ENCODE measurements at regions not wholly inside any gene's neighbourhood (a gene's known extent, or its start where the extent isn't known, plus 50 kb on each side); places are given as distances from the start of the nearest gene placed in this dataset.

DNA sequence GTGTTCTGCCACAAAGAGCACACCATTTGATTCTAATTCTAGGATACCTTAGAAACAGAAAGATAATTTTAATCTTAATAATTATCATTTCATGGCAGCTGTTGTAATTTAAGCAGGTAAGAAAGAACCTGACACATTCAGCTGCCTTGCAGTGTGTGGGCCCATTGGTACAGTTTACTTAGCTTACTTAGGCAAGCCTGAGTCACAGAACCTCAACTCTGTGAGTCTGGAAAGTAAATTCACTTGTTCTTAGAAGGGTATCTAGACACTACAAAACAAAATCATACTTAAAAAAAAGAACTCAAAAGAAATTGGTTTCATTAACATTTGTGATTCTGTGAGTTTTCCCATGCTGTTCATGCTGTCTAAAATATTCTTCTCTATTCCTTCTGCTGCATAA is 956.3 kb upstream of the SLC39A10 start:
- H3K4me3 Mint-ChIP-seq (ENCODE audit: unreplicated experiment), result no peak overlapping the region
- H3K4me1 Mint-ChIP-seq (ENCODE audit: unreplicated experiment), result no peaks in the 10 kb centered on the region
- no peaks in the 10 kb centered on the region for H3K36me3 Mint-ChIP-seq (ENCODE audit: unreplicated experiment)
- no peaks in the 10 kb centered on the region for H3K9me3 Mint-ChIP-seq (ENCODE audit: unreplicated experiment)
- no peak overlapping the region for H3K27ac Mint-ChIP-seq (ENCODE audit: unreplicated experiment)
- DNase-seq (ENCODE audit: extremely low spot score, unreplicated experiment), result no peak
- no peak for TF ChIP-seq CTCF (IDR thresholded peaks at IDR 0.05)
- H3K27me3 Mint-ChIP-seq (ENCODE audit: unreplicated experiment), result peaks cover 5% of the 10 kb centered on the region

- TF ChIP-seq CTCF (IDR thresholded peaks at IDR 0.05), result no peak
- H3K36me3 Mint-ChIP-seq (ENCODE audit: unreplicated experiment), result no peaks in the 10 kb centered on the region
Measured at GRCh38 chr2:194700116-194700515, 956.9 kb upstream of the SLC39A10 start.

DNA sequence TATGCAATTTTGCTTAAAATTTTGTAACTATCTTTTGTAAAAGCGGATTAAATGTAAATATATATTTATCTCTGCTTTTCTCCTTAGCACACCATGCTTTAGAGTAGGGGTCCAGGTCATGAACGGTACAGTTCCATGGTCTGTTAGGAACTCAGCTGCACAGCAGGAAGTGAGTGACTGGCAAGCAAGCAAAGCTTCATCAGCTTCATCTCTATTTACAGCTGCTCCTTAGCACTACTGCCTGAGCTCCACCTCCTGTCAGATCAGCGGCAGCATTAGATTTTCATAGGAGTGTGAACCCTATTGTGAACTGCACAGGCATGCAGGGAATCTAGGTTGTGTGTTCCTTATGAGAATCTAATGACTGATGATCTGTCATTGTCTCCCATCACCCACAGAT is 959.0 kb upstream of the SLC39A10 start:
- Mint-ChIP-seq H3K27ac (ENCODE audit: unreplicated experiment) (no peak overlapping the region), H3K36me3 (ENCODE audit: unreplicated experiment) (no peaks in the 10 kb centered on the region), H3K4me1 (ENCODE audit: unreplicated experiment) (no peaks in the 10 kb centered on the region), H3K27me3 (ENCODE audit: unreplicated experiment) (peaks cover 2% of the 10 kb centered on the region), H3K4me3 (ENCODE audit: unreplicated experiment) (no peak overlapping the region), H3K9me3 (ENCODE audit: unreplicated experiment) (peaks cover 4% of the 10 kb centered on the region)
- no peak for TF ChIP-seq CTCF (IDR thresholded peaks at IDR 0.05)
- DNase-seq (ENCODE audit: extremely low spot score, unreplicated experiment), result no peak

More at GRCh38 chr2:194700116-194700515, 956.9 kb upstream of the SLC39A10 start:
- no peaks in the 10 kb centered on the region for H3K9me3 Mint-ChIP-seq (ENCODE audit: unreplicated experiment)
- H3K4me3 Mint-ChIP-seq (ENCODE audit: unreplicated experiment), result no peak overlapping the region
- no peak for DNase-seq (ENCODE audit: extremely low spot score, unreplicated experiment)
- peaks cover 2% of the 10 kb centered on the region for H3K27me3 Mint-ChIP-seq (ENCODE audit: unreplicated experiment)
- no peaks in the 10 kb centered on the region for H3K4me1 Mint-ChIP-seq (ENCODE audit: unreplicated experiment)
- no peak overlapping the region for H3K27ac Mint-ChIP-seq (ENCODE audit: unreplicated experiment)

GRCh38 chr2:194697439-194697838 is 959.6 kb upstream of the SLC39A10 start:
- TF ChIP-seq CTCF (IDR thresholded peaks at IDR 0.05), result no peak
- no peak for DNase-seq (ENCODE audit: extremely low spot score, unreplicated experiment)
- Mint-ChIP-seq H3K4me3 (ENCODE audit: unreplicated experiment) (no peak overlapping the region), H3K4me1 (ENCODE audit: unreplicated experiment) (no peaks in the 10 kb centered on the region), H3K9me3 (ENCODE audit: unreplicated experiment) (peaks cover 5% of the 10 kb centered on the region), H3K27ac (ENCODE audit: unreplicated experiment) (no peak overlapping the region), H3K27me3 (ENCODE audit: unreplicated experiment) (peaks cover 2% of the 10 kb centered on the region), H3K36me3 (ENCODE audit: unreplicated experiment) (no peaks in the 10 kb centered on the region)

DNA sequence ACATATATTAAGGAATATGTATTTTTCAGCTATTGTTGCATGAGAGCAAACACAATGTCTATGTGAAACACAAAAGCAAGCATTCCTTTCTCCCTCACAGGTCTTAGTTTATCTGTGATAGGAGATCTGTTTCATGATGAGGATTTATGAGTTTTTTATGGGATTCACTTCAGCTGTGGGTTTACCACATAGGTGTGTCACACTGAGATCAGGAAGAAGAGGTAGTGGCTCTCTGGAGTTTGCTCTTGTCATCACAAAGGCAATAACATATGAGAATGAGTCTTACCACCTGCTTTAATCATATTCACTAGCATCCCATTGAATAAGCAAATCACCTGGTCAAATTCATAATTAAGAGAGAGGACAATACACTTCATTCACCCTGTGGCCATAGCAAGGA is 960.3 kb upstream of the SLC39A10 start:
- DNase-seq (ENCODE audit: extremely low spot score, unreplicated experiment), result no peak
- no peak overlapping the region for H3K4me3 Mint-ChIP-seq (ENCODE audit: unreplicated experiment)
- H3K9me3 Mint-ChIP-seq (ENCODE audit: unreplicated experiment), result peaks cover 5% of the 10 kb centered on the region
- H3K4me1 Mint-ChIP-seq (ENCODE audit: unreplicated experiment), result no peaks in the 10 kb centered on the region
- H3K27me3 Mint-ChIP-seq (ENCODE audit: unreplicated experiment), result peaks cover 2% of the 10 kb centered on the region
- no peak for TF ChIP-seq CTCF (IDR thresholded peaks at IDR 0.05)
- H3K36me3 Mint-ChIP-seq (ENCODE audit: unreplicated experiment), result no peaks in the 10 kb centered on the region
- no peak overlapping the region for H3K27ac Mint-ChIP-seq (ENCODE audit: unreplicated experiment)

Measured in osteocyte (in vitro differentiated cells).